Mesendoderm (in vitro differentiated cells): ENCODE measurements at regions not wholly inside any gene's neighbourhood (a gene's known extent, or its start where the extent isn't known, plus 50 kb on each side); places are given as distances from the start of the nearest gene placed in this dataset.

Source experiments
- DNase-seq: peaks from one replicate; pipeline ENCODE4 v3.0.0; 2013
- H2AK5ac ChIP-seq: 2 replicates; pipeline ENCODE4 v1.6.1; 2013; ENCODE audit warnings: low read length, inconsistent platforms
- H2BK120ac ChIP-seq: 2 replicates; pipeline ENCODE4 v1.6.1; 2013; ENCODE audit warnings: low read depth, mild to moderate bottlenecking, low read length, moderate library complexity, mixed read lengths
- H2BK15ac ChIP-seq: replicated peaks from 2 replicates; pipeline ENCODE4 v1.6.1; 2013; ENCODE audit warnings: low read depth, mild to moderate bottlenecking, moderate library complexity
- H2BK5ac ChIP-seq: 2 replicates; pipeline ENCODE4 v1.6.1; 2013; ENCODE audit warnings: low read length, inconsistent platforms
- H3K18ac ChIP-seq: 2 replicates; pipeline ENCODE4 v1.6.1; 2013; ENCODE audit warnings: mild to moderate bottlenecking, low read length, mixed read lengths
- H3K23ac ChIP-seq: one replicate; pipeline ENCODE4 v1.6.1; 2013; ENCODE audit warnings: low read length
- H3K27ac ChIP-seq: 2 replicates; pipeline ENCODE4 v1.5.1; 2013; ENCODE audit warnings: low read depth, mild to moderate bottlenecking, inconsistent platforms, low read length, moderate library complexity
- H3K27me3 ChIP-seq: 2 replicates; pipeline ENCODE4 v1.6.1; 2013; ENCODE audit warnings: low read length, control low read depth, mild to moderate bottlenecking, inconsistent platforms; ENCODE audit not compliant: insufficient read depth, poor library complexity
- H3K36me3 ChIP-seq: 2 replicates; pipeline ENCODE4 v1.6.1; 2013; ENCODE audit warnings: low read length, inconsistent platforms; ENCODE audit not compliant: control insufficient read depth, insufficient read depth
- H3K4ac ChIP-seq: one replicate; pipeline ENCODE4 v1.6.1; 2013; ENCODE audit warnings: low read depth, mild to moderate bottlenecking, low read length, moderate library complexity
- H3K4me1 ChIP-seq: 2 replicates; pipeline ENCODE4 v1.6.1; 2013; ENCODE audit warnings: low read depth, low read length, inconsistent platforms; ENCODE audit not compliant: control insufficient read depth
- H3K4me2 ChIP-seq: 2 replicates; pipeline ENCODE4 v1.6.1; 2013; ENCODE audit warnings: low read length
- H3K4me3 ChIP-seq: 2 replicates; pipeline ENCODE4 v1.5.1; 2013; ENCODE audit warnings: mild to moderate bottlenecking, low read length
- H3K56ac ChIP-seq: one replicate; pipeline ENCODE4 v1.6.1; 2013; ENCODE audit warnings: low read length
- H3K79me1 ChIP-seq: 2 replicates; pipeline ENCODE4 v1.6.1; 2013; ENCODE audit warnings: low read length, inconsistent platforms
- H3K79me2 ChIP-seq: 2 replicates; pipeline ENCODE4 v1.6.1; 2013; ENCODE audit warnings: mild to moderate bottlenecking, low read length; ENCODE audit not compliant: control insufficient read depth, insufficient read depth
- H3K9ac ChIP-seq: 2 replicates; pipeline ENCODE4 v1.6.1; 2013; ENCODE audit warnings: low read length, inconsistent platforms
- H4K5ac ChIP-seq: one replicate; pipeline ENCODE4 v1.6.1; 2013; ENCODE audit warnings: low read length
- H4K8ac ChIP-seq: one replicate; pipeline ENCODE4 v1.6.1; 2013; ENCODE audit warnings: low read depth, mild to moderate bottlenecking, control low read depth, low read length, moderate library complexity
- WGBS: extraction: QIAGEN DNeasy Blood & Tissue Kit; methylation state at CpG from one replicate; pipeline ENCODE4 v1.1.7; 2013; ENCODE audit warnings: low lambda C conversion rate, missing lambda C conversion rate; ENCODE audit not compliant: insufficient coverage; ENCODE audit errors: extremely low coverage; 5-methylcytosine and 5-hydroxymethylcytosine counted together

DNA sequence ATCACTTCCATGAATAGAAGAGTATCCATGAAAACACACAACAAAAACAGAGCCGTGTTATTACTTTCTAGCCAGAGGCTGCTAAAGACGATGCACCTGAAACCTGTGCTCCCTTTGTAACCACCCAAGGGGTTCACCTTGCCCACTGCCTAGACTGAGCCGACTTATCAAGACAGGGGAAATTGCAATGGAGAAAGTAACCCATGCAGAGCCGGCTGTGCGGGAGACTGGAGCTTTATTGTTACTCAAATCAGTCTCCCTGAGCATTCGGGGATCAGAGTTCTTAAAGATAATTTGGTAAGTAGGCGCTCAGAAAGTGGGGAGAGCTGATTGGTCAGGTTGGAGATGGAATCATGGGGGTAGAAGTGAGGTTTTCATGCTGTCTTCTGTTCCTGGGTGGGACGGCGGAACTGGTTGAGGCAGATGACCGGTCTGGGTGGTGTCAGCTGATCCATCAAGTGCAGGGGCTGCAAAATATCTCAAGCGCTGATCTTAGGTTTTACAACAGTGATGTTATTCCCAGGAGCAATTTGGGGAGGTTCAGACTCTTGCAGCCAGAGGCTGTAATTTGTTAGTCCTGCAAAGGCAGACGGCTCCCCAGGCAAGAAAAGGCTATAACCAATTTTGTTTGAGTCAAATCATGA lies 366.6 kb downstream of the PREX1 start:
- H4K8ac ChIP-seq = no peak overlapping the region
- no CpG with 5 or more reads among the region's 12 CpGs for WGBS
- no peak overlapping the region for H4K5ac ChIP-seq
- H3K23ac ChIP-seq = no peak overlapping the region
- H3K9ac ChIP-seq = no peak overlapping the region
- DNase-seq = no peak
- H3K79me1 ChIP-seq = no peaks in the 10 kb centered on the region
- H2AK5ac ChIP-seq = no peak overlapping the region
- no peaks in the 10 kb centered on the region for H3K36me3 ChIP-seq
- H3K4me1 ChIP-seq = no peaks in the 10 kb centered on the region
- H3K18ac ChIP-seq = no peak overlapping the region
- no peak overlapping the region for H3K4me2 ChIP-seq
- H3K4ac ChIP-seq = no peak overlapping the region
- H2BK5ac ChIP-seq = no peak overlapping the region
- H2BK15ac ChIP-seq = no peak overlapping the region
- no peak overlapping the region for H3K27ac ChIP-seq
- H3K79me2 ChIP-seq = no peaks in the 10 kb centered on the region
- H3K4me3 ChIP-seq = no peak overlapping the region
- H3K27me3 ChIP-seq = no peaks in the 10 kb centered on the region
- H3K56ac ChIP-seq = no peak overlapping the region
- no peak overlapping the region for H2BK120ac ChIP-seq

DNA sequence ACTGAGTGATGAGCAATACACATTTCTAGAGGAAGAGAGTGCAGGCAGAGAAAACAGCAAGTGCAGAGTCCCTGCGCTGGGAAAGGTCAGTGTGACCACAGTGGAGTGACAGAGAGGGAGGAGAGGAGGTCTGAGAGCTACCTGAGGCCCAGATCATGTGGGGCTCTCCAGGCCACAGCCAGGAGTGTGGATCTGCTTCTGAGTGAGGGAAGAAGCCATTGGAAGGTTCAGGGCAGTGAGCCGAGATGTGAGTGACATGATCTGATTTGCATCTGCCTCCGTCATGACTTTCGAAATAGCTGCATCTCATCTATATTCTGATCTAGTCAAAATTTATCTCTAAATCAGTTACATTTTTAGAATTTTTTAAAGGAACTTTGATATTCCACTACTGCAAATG lies 367.1 kb downstream of the PREX1 start:
- H2AK5ac ChIP-seq = no peak overlapping the region
- H4K8ac ChIP-seq = no peak overlapping the region
- no peaks in the 10 kb centered on the region for H3K4me1 ChIP-seq
- no peak for DNase-seq
- H3K36me3 ChIP-seq = no peaks in the 10 kb centered on the region
- H3K79me1 ChIP-seq = no peaks in the 10 kb centered on the region
- no peak overlapping the region for H3K4me2 ChIP-seq
- no peak overlapping the region for H4K5ac ChIP-seq
- no peak overlapping the region for H3K18ac ChIP-seq
- no peaks in the 10 kb centered on the region for H3K27me3 ChIP-seq
- no CpG with 5 or more reads among the region's 4 CpGs for whole genome bisulfite sequencing
- no peak overlapping the region for H2BK5ac ChIP-seq
- H3K4me3 ChIP-seq = no peak overlapping the region
- H3K9ac ChIP-seq = no peak overlapping the region
- H3K23ac ChIP-seq = no peak overlapping the region
- H3K27ac ChIP-seq = no peak overlapping the region
- no peaks in the 10 kb centered on the region for H3K79me2 ChIP-seq
- H3K4ac ChIP-seq = no peak overlapping the region
- no peak overlapping the region for H2BK120ac ChIP-seq
- no peak overlapping the region for H2BK15ac ChIP-seq
- no peak overlapping the region for H3K56ac ChIP-seq

DNA sequence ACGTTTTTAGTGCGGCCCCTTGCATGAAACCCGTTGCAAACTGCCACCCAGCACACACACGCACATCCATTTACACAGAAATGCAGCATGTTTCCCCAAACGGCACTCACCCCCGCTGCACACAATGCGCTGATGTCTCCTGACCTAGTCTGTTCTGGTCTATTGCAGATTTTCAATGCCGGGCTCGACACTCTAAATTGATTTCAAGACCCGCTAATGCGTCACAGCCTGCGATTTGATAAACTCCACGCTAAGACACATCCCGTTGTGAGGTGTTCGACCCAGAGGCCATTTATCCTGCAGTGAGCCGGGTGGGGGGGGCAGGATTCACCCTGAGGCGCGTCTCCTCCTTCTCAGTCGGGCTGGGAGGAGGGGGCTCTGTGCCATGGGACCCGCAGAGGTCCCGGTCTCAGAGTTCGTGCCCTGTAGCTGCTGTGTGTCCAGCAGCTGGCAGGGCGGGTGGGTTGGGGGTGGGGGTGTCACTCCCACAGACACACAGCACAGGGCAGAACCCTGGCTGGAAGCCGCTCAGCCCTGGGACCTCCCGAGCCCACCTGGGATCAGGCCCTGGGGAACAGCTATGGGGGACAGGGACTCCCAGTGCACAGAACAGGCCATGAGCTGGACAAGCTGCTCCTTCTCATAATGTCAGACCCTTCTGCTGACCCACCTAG lies 367.9 kb downstream of the PREX1 start:
- Histone ChIP-seq H3K18ac (no peak overlapping the region), H3K36me3 (no peaks in the 10 kb centered on the region), H3K4me3 (no peak overlapping the region), H3K27me3 (no peaks in the 10 kb centered on the region), H2BK120ac (no peak overlapping the region), H2BK5ac (no peak overlapping the region), H3K79me1 (no peaks in the 10 kb centered on the region), H2AK5ac (no peak overlapping the region), H3K79me2 (no peaks in the 10 kb centered on the region), H4K5ac (no peak overlapping the region), H4K8ac (no peak overlapping the region), H3K4me1 (no peaks in the 10 kb centered on the region), H3K4ac (no peak overlapping the region), H3K4me2 (no peak overlapping the region), H2BK15ac (no peak overlapping the region), H3K9ac (no peak overlapping the region), H3K23ac (no peak overlapping the region), H3K56ac (no peak overlapping the region), H3K27ac (no peak overlapping the region)
- no CpG with 5 or more reads among the region's 25 CpGs for WGBS
- DNase-seq = no peak

DNA sequence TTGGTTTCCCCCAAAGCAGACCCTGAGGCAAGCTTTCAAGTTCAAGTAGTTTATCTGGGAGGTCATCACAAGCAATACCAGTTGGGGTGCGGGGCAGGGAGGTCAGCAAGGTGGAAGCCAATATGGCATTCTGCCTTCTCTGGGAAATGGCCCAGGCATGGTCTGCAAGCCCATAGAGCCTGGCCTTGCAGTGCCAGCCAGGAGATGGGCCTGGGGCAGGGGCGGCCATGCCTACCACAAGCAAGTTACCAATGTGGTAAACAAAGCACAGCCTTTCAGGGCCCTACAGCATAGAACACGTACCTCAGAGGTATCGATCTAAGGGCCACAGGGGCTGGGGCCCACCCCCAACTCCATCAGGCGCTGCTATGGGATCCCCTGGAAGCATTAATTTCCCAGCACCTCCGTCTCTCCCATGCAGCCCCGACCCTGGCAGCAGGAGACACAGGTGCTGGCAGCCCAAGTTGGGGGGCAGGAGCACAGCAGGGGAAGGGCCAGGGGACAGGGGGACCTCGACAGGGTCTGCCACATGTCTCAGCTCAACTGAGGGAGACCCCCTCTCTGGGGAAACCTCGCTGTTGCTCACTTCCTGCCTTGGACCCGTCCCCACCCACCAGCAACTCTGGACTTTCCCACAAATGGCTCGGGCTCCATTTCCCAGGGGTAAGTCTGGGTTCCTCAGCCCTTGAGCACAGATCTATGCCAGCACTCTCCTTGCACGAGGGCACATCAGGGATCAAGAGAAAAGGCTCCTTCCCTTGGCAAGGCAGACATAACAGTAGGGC lies 369.0 kb downstream of the PREX1 start:
- H3K27ac ChIP-seq = no peak overlapping the region
- no peaks in the 10 kb centered on the region for H3K79me1 ChIP-seq
- no peak overlapping the region for H3K18ac ChIP-seq
- H3K9ac ChIP-seq = no peak overlapping the region
- H3K4me1 ChIP-seq = no peaks in the 10 kb centered on the region
- H4K8ac ChIP-seq = no peak overlapping the region
- no CpG with 5 or more reads among the region's 12 CpGs for WGBS
- no peak overlapping the region for H3K23ac ChIP-seq
- no peaks in the 10 kb centered on the region for H3K36me3 ChIP-seq
- H3K56ac ChIP-seq = no peak overlapping the region
- no peak overlapping the region for H3K4me2 ChIP-seq
- H3K4ac ChIP-seq = no peak overlapping the region
- H2BK5ac ChIP-seq = no peak overlapping the region
- H3K79me2 ChIP-seq = no peaks in the 10 kb centered on the region
- no peak overlapping the region for H4K5ac ChIP-seq
- DNase-seq = no peak
- H3K27me3 ChIP-seq = no peaks in the 10 kb centered on the region
- H2BK120ac ChIP-seq = no peak overlapping the region
- H2AK5ac ChIP-seq = no peak overlapping the region
- H2BK15ac ChIP-seq = no peak overlapping the region
- H3K4me3 ChIP-seq = no peak overlapping the region

DNA sequence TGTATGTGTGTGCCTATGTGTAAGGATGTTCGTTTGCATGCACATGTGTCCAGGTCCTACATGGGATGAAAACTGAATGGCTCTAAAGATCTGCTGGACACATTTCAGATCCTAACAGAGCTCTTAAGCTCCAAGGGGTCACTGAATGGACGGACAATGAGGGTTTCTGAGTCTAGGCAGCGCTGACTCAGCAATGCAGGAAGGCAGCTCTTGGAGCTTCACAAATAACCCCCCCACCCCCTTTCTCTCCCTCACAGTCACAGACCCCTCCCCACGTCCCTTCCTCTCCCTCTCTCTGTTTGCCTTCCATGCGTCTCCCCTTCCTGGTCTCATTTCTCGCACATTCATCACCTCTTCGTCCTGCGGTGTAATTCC lies 369.8 kb downstream of the PREX1 start:
- no peak overlapping the region for H4K5ac ChIP-seq
- no peaks in the 10 kb centered on the region for H3K79me1 ChIP-seq
- H3K36me3 ChIP-seq = no peaks in the 10 kb centered on the region
- no CpG with 5 or more reads among the region's 8 CpGs for WGBS
- no peak overlapping the region for H3K9ac ChIP-seq
- H3K4me3 ChIP-seq = no peak overlapping the region
- H2AK5ac ChIP-seq = no peak overlapping the region
- H3K4ac ChIP-seq = no peak overlapping the region
- H3K56ac ChIP-seq = no peak overlapping the region
- H3K23ac ChIP-seq = no peak overlapping the region
- no peak overlapping the region for H2BK120ac ChIP-seq
- H3K27ac ChIP-seq = no peak overlapping the region
- H3K18ac ChIP-seq = no peak overlapping the region
- no peak for DNase-seq
- no peak overlapping the region for H4K8ac ChIP-seq
- H3K4me1 ChIP-seq = no peaks in the 10 kb centered on the region
- no peaks in the 10 kb centered on the region for H3K27me3 ChIP-seq
- H3K79me2 ChIP-seq = no peaks in the 10 kb centered on the region
- no peak overlapping the region for H2BK15ac ChIP-seq
- no peak overlapping the region for H3K4me2 ChIP-seq
- H2BK5ac ChIP-seq = no peak overlapping the region
